ENCODE measurements at regions not wholly inside any gene's neighbourhood (a gene's known extent, or its start where the extent isn't known, plus 50 kb on each side); places are given as distances from the start of the nearest gene placed in this dataset.

GRCh38 chr3:144272680-144273079 lies 301.1 kb downstream of the DIPK2A start:
- Mint-ChIP-seq H3K36me3 (ENCODE audit: low read depth) (no peaks in the 10 kb centered on the region), H3K9me3 (no peaks in the 10 kb centered on the region), H3K4me3 (no peak overlapping the region), H3K27ac (no peak overlapping the region), H3K4me1 (peaks cover 8% of the 10 kb centered on the region), H3K27me3 (peaks cover 2% of the 10 kb centered on the region)
- intact Hi-C loops (cut with micrococcal nuclease) = loop anchor here (10.0 kb wide), 1 partner anchor 298 kb away; the partner anchor contains the start of gene DIPK2A
- no peak for DNase-seq
- POLR2A ChIA-PET = no interaction called here
- CTCF ChIA-PET = interaction anchor here (1.3 kb wide), 1 partner anchor 15 kb away, joined by 3 read pairs; no protein-coding TSS in a partner anchor
- no peak for ATAC-seq (ENCODE audit: low read depth)
- TF ChIP-seq CTCF (IDR thresholded peaks at IDR 0.05) = no peak

- no peak for TF ChIP-seq CTCF (IDR thresholded peaks at IDR 0.05)
- ChIA-PET POLR2A (no interaction called here), CTCF (no interaction called here)
- Mint-ChIP-seq H3K27ac (no peak overlapping the region), H3K36me3 (ENCODE audit: low read depth) (no peaks in the 10 kb centered on the region), H3K27me3 (peaks cover 2% of the 10 kb centered on the region), H3K9me3 (no peaks in the 10 kb centered on the region), H3K4me1 (peaks cover 8% of the 10 kb centered on the region), H3K4me3 (no peak overlapping the region)
- intact Hi-C loops (cut with micrococcal nuclease) = loop anchor here (10.0 kb wide), 1 partner anchor 299 kb away; the partner anchor contains the start of gene DIPK2A
- ATAC-seq (ENCODE audit: low read depth) (no peak), DNase-seq (no peak)
These were observed 302.0 kb downstream of the DIPK2A start for GRCh38 chr3:144273601-144274000.

- TF ChIP-seq CTCF (IDR thresholded peaks at IDR 0.05) = no peak
- Mint-ChIP-seq H3K27ac (no peak overlapping the region), H3K4me1 (peaks cover 5% of the 10 kb centered on the region), H3K36me3 (ENCODE audit: low read depth) (no peaks in the 10 kb centered on the region), H3K9me3 (no peaks in the 10 kb centered on the region), H3K4me3 (no peak overlapping the region), H3K27me3 (peaks cover 2% of the 10 kb centered on the region)
- intact Hi-C loops (cut with micrococcal nuclease) = loop anchor here (10.0 kb wide), 1 partner anchor 300 kb away; the partner anchor contains the start of gene DIPK2A
- ChIA-PET CTCF (no interaction called here), POLR2A (no interaction called here)
- no peak for ATAC-seq (ENCODE audit: low read depth)
- no peak for DNase-seq
These were observed 303.4 kb downstream of the DIPK2A start for GRCh38 chr3:144275005-144275404.

DNA sequence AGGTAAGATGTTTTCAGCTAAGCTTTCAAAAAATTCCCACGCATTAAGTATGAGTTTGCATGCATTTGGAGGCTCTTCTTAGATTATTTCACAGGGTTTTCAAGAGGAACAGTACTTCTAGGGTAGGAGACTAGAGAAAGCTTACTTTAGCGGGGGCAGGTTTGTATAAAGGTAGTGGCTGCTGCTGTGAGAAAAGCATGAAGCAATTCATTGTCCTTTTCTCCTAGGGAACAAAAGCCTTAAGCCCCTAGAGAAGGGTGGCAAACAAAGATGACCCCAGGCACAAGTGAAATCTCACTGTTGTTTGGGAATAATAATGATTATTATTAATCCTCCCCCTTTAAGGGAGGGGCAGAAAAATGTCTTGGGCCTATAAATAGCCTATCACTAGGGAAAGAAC lies 310.7 kb downstream of the DIPK2A start:
- H3K27me3 Mint-ChIP-seq = no peaks in the 10 kb centered on the region
- H3K4me3 Mint-ChIP-seq = no peak overlapping the region
- ATAC-seq (ENCODE audit: low read depth) = no peak
- no peak overlapping the region for H3K27ac Mint-ChIP-seq
- CTCF ChIA-PET = interaction anchor here (0.6 kb wide), 1 partner anchor 306 kb away, joined by 3 read pairs; no protein-coding TSS in a partner anchor
- no peaks in the 10 kb centered on the region for H3K36me3 Mint-ChIP-seq (ENCODE audit: low read depth)
- POLR2A ChIA-PET = no interaction called here
- H3K4me1 Mint-ChIP-seq = no peaks in the 10 kb centered on the region
- intact Hi-C loops (cut with micrococcal nuclease) = no loop called here
- H3K9me3 Mint-ChIP-seq = peaks cover 2% of the 10 kb centered on the region
- no peak for DNase-seq
- no peak for TF ChIP-seq CTCF (IDR thresholded peaks at IDR 0.05)

GRCh38 chr3:144286235-144286910 lies 314.8 kb downstream of the DIPK2A start:
- POLR2A ChIA-PET = interaction anchor here (0.6 kb wide), 1 partner anchor 55 kb away, joined by 3 read pairs; no protein-coding TSS in a partner anchor
- CTCF ChIA-PET = no interaction called here
- intact Hi-C loops (cut with micrococcal nuclease) = no loop called here

More at GRCh38 chr3:144286235-144286910, 314.8 kb downstream of the DIPK2A start:
- no peaks in the 10 kb centered on the region for H3K36me3 Mint-ChIP-seq (ENCODE audit: low read depth)
- ATAC-seq (ENCODE audit: low read depth) = no peak
- no peak overlapping the region for H3K4me3 Mint-ChIP-seq
- no peak for TF ChIP-seq CTCF (IDR thresholded peaks at IDR 0.05)
- H3K27ac Mint-ChIP-seq = no peak overlapping the region
- no peaks in the 10 kb centered on the region for H3K4me1 Mint-ChIP-seq
- no peaks in the 10 kb centered on the region for H3K27me3 Mint-ChIP-seq
- no peak for DNase-seq
- H3K9me3 Mint-ChIP-seq = peaks cover 4% of the 10 kb centered on the region

All from activated B cell treated with CpG ODN at 0.5 μM for 24 hours (primary cell).